HG03354 (cell line): ENCODE measurements at regions not wholly inside any gene's neighbourhood (a gene's known extent, or its start where the extent isn't known, plus 50 kb on each side); places are given as distances from the start of the nearest gene placed in this dataset.

ENCODE experiments used
- ATAC-seq: cut with Tn5 transposase; IDR thresholded peaks from one replicate; pipeline ENCODE4 v1.9.1; 2021; ENCODE audit warnings: mild to moderate bottlenecking; ENCODE audit not compliant: unreplicated experiment, poor library complexity, severe bottlenecking

- ATAC-seq, result peak; percentile 50
Measured at GRCh38 chrX:7252013-7252610, 104.2 kb upstream of the PUDP start.

DNA sequence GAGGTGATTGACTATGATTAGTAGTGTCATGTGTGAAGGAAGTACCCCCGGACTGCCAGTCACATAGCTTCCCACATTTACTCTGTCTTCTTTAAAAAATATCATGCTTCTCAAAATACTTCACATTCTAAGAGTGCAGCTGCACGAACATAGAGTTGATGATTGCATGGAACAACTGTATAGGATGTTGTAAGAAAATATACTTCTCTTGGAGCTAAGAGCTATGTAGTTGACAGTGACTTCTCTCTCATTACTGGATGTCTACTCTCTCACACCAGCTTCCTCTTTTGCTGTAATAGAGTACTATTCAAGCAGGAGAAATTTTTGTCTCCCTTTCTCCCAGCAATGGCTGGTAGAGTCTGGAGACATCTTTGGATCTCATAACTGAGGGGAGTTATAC lies 99.4 kb upstream of the PUDP start:
- no peak for ATAC-seq

DNA sequence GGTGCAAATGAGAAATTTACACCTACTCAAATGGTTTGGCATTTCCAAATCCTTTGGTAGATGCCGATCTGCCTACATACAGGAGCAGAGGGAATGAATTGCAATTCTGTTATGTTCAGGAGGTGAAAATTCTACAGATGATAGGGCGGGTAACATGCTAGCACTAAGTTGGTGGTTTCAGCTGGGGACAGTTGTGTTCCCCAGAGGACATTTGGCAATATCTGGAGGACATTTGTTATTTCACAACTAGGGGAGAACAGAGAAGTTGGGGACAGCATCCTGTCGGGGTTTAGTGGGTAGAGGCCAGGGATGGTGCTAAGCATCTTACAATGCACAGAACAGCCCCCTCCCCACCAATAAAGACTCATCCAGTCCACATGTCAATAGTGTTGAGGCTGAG lies 96.5 kb upstream of the PUDP start:
- no peak for ATAC-seq

- peak; percentile 95 for ATAC-seq
Measured at GRCh38 chrX:7242613-7243012, 94.7 kb upstream of the PUDP start.

- no peak for ATAC-seq
Measured at GRCh38 chrX:7240929-7241328, 93.0 kb upstream of the PUDP start.

DNA sequence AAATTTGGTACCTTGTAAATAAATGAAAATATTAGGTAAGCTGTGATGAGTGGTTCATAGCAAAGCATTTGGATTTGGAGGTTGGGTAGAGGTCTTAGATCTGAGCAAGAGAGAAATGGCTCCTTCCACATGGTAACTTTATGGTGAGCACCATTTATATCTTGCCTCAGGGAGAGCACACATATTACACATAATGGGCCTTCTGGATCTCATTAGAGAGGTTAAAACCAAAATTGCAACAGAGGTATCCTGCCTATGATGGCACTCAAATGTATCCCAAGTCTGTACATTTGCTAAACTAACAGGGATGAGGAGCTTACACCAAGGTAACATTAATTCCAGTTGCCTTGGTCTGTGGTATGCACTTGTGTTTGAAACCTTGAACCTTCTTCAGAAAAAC lies 87.1 kb upstream of the PUDP start:
- no peak for ATAC-seq

GRCh38 chrX:7233580-7234406 lies 85.8 kb upstream of the PUDP start:
- no peak for ATAC-seq

DNA sequence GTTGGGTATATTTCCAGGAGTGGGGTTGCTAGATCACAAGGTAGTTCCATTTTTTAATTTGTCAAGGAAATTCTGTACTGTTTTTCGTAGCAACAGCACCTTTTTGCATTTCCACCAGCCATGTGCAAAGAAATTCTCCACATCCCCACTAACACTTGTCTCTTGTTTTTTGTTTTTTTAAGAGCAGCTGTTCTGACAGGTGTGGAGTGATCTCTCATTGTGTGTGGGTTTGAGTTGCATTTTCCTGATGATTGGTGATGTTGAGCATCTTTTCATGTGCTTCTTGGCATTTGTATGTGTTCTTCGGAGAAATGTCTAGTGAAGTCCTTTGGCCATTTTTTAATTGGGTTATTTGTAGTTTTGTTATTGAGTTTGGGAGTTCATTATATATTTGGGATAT lies 80.3 kb upstream of the PUDP start:
- ATAC-seq, result no peak

- ATAC-seq, result no peak
Measured at GRCh38 chrX:7225338-7225737, 77.4 kb upstream of the PUDP start.

DNA sequence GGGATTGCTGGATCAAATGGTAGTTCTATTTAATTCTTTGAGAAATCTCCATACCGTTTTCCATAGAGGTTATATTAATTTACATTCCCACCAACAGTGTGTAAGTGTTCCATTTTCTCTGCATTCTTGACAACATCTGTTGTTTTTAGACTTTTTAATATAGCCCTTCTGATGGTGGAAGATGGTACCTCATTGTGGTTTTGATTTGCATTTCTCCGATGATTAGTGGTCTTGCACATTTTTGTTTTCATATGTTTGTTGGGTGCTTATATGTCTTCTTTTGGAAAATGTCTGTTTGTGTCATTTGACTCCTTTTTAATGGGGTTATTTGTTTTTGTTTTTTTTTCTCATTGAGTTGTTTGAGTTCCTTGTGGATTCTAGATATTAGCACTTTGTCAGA lies 75.3 kb upstream of the PUDP start:
- peak; percentile 63 for ATAC-seq

- no peak for ATAC-seq
Measured at GRCh38 chrX:7220121-7220520, 72.2 kb upstream of the PUDP start.

GRCh38 chrX:7219153-7219705 lies 71.3 kb upstream of the PUDP start:
- ATAC-seq, result peak; percentile 61

GRCh38 chrX:7218321-7219152 lies 70.6 kb upstream of the PUDP start:
- ATAC-seq, result no peak

- no peak for ATAC-seq
Measured at GRCh38 chrX:7216981-7217587, 69.1 kb upstream of the PUDP start.

GRCh38 chrX:7215842-7216241 lies 67.9 kb upstream of the PUDP start:
- no peak for ATAC-seq

DNA sequence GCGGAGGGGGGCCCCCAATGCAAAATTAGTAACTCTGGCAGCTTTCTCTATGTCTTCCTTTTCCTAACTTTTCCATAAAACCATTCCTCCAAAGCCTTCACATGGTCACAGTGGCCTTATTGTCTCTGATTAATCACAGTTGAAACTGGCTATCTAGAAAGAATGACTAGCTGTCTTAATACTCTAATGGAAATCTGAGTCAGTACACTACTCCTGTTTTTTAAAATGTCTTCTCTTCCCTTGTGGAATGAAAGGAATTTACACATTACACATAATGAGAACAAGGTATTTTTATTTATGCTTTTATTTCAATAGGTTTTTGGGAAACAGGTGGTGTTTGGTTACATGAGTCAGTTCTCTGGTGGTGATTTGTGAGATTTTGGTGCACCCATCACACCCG lies 66.3 kb upstream of the PUDP start:
- ATAC-seq, result no peak

GRCh38 chrX:7205037-7205577 lies 57.2 kb upstream of the PUDP start:
- no peak for ATAC-seq

DNA sequence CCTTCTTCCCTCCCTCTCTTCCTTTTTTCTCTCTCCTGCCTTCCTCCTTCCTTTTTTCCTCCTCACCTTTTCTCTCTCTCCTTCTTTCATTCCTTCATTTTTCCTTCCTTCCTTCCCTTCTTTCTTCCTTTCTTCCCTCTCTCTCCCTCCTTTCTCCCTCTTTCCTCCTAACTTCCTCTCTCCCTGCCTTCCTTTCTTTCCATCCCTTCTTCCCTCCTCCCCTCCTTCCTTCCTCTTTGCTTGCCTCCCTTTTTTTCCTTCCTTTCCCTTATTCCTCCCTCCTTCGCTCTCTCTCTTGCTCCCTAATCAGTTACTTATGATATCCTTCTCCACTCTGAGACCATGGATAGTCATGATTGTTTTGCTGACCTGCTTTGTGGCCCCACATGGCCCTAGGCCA lies 56.7 kb upstream of the PUDP start:
- ATAC-seq, result no peak

- ATAC-seq, result no peak
Measured at GRCh38 chrX:7202206-7202605, 54.3 kb upstream of the PUDP start.

GRCh38 chrX:7201496-7201895 lies 53.5 kb upstream of the PUDP start:
- ATAC-seq, result no peak
